Fibroblast of upper back skin (primary cell): ENCODE measurements at regions not wholly inside any gene's neighbourhood (a gene's known extent, or its start where the extent isn't known, plus 50 kb on each side); places are given as distances from the start of the nearest gene placed in this dataset.
A peak's percentile ranks its signal among the peaks of the same experiment; 100 is the strongest.

Experiments
- DNase-seq: peaks from one replicate; pipeline ENCODE4 v3.0.0-alpha.2; 2013

DNA sequence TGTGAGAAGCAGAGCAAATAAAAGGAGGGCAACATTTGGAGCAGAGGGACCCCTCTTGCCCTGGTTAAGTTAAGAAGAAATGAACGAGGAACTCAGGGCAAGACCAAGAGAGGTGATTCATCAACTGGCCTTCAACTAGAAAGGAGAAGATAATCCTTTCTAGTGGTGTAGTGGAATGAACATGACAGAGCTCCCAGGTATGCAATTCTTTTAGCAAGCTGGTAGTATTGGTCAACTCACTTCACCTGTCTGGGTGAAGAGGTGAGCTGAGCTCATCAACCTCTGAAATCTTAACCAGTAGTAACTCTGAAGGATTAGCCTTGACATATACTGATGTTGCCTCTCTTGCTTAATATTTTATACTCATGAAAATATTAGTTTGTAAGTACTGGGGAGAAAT is 1024.7 kb upstream of the GOT2 start:
- DNase-seq, result peak; percentile 32

DNA sequence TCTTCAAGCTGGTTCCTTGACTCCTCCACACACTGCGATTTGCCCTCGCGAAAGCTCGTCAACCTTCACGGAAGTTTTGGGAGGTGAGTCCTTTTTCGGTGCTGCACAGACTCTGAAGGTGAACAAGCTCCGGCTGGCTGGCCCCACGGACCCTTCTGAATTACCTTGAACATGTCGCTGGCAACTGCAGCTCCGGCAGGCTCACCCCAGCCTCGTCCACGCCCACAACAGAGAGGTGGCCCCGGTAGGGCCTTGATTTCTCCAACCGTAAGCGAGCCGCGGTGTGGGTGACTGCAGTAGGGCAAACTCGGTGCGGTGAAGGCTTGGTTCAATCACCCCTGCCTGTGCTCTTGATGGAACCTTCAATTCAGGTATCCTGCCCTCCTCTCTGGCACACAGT is 1020.7 kb upstream of the GOT2 start:
- DNase-seq, result no peak

DNA sequence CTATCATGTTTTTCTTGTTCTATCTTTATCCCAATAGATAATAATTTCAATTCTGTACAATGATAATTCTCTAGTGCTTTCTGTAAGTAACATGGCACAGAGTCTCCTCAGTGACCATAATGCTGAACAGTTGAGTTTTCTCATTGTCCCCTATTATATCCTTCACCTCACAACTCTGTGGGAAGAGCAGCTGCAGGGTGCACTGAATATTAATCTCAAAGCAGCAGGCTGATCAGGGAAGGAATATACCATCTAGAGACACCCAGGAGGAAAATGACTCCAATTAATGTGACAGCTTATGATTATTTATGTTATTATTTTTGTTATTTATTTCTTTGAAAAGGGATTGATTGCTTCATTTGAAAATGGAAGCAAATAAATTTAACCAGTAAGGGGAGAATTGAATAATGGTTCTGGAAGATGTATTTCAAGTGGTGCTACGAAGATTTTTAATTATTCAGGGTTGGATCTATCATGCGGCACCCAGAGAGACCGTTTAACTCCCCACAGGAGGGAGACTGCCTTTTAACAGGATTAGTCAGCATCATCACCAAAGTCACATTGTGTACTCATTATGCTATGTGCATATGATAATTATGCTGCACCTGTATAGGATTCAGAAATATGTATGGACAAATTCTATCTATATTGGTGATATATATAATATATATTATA is 1015.7 kb upstream of the GOT2 start:
- no peak for DNase-seq

DNA sequence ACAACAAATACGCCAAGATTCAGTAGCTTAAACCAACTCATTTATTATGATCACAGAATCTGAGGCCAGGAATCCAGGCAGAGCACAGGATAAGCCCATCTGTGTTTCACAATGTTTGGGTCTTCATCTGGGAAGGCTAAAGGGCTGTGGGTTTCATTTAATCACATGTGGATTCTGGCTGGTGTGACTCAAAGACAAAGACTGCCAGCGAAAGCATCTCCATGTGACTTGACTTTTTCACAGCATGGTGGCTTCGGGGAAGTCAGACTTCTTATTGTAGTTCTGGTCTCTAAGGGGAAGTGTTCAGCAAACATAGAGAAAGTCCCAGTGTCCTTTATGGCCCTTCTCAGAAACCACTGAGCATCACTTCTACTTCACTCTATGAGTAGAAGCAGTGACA is 1014.4 kb upstream of the GOT2 start:
- DNase-seq, result peak; percentile 18

DNA sequence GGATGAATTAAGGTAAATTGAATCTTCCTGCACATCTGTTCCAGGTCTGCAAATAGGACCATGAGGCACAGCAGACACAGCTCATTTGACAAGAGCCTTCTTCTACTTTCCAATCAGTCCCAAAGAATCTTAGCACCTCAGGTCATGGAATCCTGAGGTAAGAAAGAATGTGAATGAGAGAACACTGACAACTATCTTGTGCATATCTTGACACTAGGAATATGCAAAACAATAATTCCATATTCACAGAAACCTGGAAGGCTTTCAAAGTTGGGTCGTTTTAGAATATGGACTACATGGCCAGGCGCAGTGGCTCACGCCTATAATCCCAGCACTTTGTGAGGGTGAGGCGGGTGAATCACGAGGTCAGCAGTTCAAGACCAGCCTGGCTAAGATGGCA is 1009.4 kb upstream of the GOT2 start:
- DNase-seq, result no peak

- DNase-seq, result no peak
Measured at GRCh38 chr16:59740858-59741257, 1006.7 kb upstream of the GOT2 start.

DNA sequence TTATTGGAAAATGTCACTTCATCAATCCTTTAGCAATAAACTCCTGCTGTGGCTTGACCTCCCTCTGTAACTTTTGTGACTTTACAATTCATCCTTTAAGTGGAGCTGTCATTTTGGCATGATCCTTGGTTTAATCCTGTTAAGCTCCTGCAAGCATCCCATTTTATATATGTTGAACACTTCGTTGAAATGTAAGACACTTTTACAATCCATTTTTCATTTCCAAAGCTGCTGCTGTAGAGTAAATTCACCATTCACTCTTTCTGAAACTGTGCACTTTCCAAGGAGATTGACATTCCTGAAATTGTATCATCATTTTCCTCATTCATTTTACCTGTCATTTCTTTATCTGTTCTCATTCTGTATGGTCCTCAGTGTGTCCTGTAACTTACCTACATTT is 1003.2 kb upstream of the GOT2 start:
- no peak for DNase-seq

- DNase-seq, result no peak
Measured at GRCh38 chr16:59733321-59733720, 999.2 kb upstream of the GOT2 start.

DNA sequence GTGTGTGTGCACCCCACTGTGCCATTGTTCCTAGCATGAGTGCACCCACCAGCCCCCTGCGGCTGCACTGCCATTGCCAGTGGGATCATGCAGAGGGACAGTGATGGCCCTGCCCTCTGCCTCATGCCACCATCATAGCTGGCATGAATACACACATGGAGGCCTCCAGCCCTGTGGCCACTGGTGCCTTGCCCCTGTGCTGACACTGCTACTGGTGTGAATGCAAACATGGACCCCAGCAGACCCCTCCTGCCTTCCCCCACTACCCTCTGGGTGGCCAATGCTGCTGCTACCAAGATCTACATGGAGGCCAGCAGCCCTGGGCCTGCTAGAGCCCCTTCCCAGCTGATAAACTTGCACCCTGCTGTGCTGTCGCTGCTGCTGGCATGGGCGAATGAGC is 995.5 kb upstream of the GOT2 start:
- DNase-seq, result no peak

GRCh38 chr16:59719121-59719520 is 985.0 kb upstream of the GOT2 start:
- DNase-seq, result peak; percentile 29

DNA sequence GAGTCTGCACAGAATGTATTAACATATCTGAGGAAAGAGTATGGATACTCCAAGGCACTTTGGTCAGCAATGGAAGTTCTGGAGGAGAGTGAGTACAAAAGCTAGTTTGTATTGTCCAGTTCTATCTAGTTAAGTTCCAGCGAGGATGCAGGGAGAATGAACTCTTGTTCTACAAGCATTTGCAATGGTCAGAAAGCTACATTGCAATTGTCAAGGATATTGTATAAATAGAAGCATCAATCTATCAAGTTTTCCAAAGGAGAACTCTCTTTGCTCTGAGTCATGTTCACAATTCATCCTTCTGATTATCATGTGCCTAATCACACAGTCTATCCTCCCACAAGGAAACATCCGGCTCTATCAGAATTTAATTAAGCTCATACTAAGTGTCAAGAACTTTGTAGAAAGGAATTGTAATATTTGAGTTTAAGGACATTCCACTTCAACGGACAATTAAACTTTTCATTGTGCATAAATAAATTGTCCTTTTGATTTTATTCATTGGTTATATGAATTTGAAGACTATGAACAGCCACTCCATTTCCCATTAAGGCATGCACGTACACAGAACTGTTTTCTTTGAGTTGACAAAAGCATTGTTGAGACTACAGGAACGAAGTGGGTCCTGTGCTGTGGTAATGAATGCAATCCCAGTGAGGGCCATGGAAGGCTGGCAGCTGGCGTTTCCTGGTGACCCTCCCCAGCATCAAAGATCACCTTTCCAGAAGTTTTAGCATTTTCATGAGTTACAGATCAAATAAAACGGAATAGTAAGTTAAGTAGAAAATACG is 973.5 kb upstream of the GOT2 start:
- DNase-seq, result no peak

GRCh38 chr16:59701963-59702930 is 968.1 kb upstream of the GOT2 start:
- peak; percentile 80 for DNase-seq

GRCh38 chr16:59699786-59700185 is 965.7 kb upstream of the GOT2 start:
- no peak for DNase-seq

- DNase-seq, result peak; percentile 89
Measured at GRCh38 chr16:59698346-59699020, 964.4 kb upstream of the GOT2 start.

GRCh38 chr16:59697761-59698160 is 963.6 kb upstream of the GOT2 start:
- DNase-seq, result peak; percentile 72

- peak; percentile 35 for DNase-seq
Measured at GRCh38 chr16:59697236-59697635, 963.1 kb upstream of the GOT2 start.

DNA sequence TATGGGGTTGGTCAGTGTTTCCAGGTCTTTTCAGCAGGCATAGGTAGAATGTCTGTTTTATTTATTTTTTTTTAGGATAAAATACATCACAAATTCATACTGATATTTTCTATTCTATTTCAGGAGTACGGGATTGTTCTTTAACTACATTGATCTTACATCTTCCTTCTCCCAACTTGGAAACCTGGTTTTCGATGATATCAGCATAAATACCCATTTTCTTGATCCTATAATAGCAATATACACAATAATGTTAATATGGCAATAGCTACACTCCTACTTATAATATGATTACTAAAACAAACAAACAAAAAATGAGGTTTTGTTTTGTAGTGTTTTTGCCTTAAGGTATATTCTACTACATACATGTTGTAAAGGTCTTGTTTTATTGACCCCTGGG is 962.4 kb upstream of the GOT2 start:
- DNase-seq, result no peak

GRCh38 chr16:59690216-59690615 is 956.1 kb upstream of the GOT2 start:
- no peak for DNase-seq

- no peak for DNase-seq
Measured at GRCh38 chr16:59688006-59688405, 953.9 kb upstream of the GOT2 start.

- no peak for DNase-seq
Measured at GRCh38 chr16:59686405-59686804, 952.3 kb upstream of the GOT2 start.

DNA sequence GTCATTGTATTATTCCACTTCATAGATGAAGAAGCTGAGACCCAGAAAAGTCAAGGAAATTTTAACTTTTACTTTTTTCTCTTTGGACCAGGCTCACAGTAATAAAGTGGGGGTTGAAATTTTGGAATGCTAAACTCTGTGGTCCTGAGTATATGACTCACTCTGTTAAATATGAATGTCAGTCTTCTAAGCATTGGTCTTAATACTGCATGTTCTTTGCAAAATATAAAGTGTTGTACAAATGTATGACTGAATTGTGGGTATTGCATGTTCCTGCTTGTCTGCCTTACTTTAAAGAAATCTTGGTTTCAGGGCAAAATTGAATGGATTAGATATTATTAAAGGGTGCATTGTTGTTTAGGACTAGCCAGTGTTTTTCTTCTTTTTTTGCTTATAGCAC is 950.8 kb upstream of the GOT2 start:
- peak; percentile 70 for DNase-seq

- DNase-seq, result peak; percentile 10
Measured at GRCh38 chr16:59683709-59684108, 949.6 kb upstream of the GOT2 start.
